Activated T-helper 9 cell treated with anti-CD3 and anti-CD28 coated beads, Interleukin-2, amount 50 U/mL, for 16 hours (primary cell): ENCODE measurements at regions not wholly inside any gene's neighbourhood (a gene's known extent, or its start where the extent isn't known, plus 50 kb on each side); places are given as distances from the start of the nearest gene placed in this dataset.
"Not testable (repeated sequence)": the region's sequence is repeated elsewhere in the genome, so short reads cannot be mapped to it uniquely, and the experiment has no call there.

ENCODE experiments used
- DNase-seq: peaks from one replicate; pipeline ENCODE4 v3.0.0-alpha.2; 2020; ENCODE audit warnings: low read depth

- no peak for DNase-seq
Observed at GRCh38 chr3:35849496-35849895, 210.2 kb downstream of the ARPP21 start.

DNA sequence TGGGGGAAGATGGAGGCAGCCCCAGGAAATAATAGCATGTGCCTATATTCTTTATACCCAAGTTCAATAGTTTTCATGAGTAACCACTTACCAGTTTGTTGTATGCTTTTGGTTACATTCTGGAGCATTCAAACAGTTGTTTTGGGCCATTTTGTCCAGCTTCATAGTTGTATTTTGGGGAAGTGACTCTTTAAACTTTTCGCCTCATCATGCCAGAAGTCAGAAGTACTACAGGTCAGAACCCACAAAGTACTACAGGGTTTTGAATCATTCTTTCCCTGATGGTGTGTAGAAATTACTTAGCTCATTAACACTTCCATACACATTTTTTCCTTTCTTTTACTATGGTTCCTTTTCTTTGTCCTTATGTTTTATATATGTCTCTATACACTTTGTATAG, 210.6 kb downstream of the ARPP21 start:
- no peak for DNase-seq

DNA sequence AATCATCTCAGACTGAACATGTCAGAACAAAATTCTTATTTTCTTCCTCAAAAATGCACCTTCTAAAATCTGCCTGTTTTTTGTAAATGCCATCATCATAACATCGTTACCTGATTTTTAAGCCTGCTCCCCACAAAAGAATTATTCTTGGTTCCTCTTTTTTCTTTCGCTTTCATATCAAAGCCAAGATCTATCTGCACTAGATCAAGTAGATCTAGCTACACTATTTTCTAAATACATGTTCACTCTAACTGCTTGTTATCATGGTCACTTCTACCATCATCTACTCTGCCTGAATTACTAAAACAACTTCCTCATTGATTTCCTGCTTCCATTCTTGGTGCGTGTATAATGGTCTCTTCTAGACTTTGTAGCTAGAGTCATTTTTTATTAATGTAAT, 217.7 kb downstream of the ARPP21 start:
- DNase-seq: no peak

GRCh38 chr3:35862057-35862456, 222.7 kb downstream of the ARPP21 start:
- no peak for DNase-seq

- DNase-seq: no peak
Observed at GRCh38 chr3:35864871-35865270, 225.5 kb downstream of the ARPP21 start.

DNA sequence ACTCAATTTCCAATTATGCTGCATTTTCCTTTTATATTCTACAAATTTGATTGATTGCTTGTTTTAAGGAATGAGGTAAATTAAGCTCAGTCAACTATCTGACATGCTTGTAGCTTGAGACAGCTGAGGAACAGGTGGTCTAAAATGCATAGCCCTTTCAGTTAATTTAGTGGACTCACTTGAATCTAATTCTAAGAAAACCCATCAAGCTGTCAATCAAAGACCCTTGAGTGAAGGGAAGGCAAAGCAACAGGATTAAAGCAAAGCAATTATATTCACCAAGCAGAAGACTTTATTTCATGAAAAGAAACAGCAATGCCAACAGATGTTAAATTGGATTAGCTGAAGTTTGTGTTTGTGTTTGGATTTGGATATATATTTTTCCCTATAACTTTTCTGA, 228.5 kb downstream of the ARPP21 start:
- DNase-seq: no peak

- DNase-seq: no peak
Observed at GRCh38 chr3:35871009-35871408, 231.7 kb downstream of the ARPP21 start.

- DNase-seq: no peak
Observed at GRCh38 chr3:35883929-35884328, 244.6 kb downstream of the ARPP21 start.

- DNase-seq: no peak
Observed at GRCh38 chr3:35894735-35895134, 255.4 kb downstream of the ARPP21 start.

GRCh38 chr3:35899245-35899644, 259.9 kb downstream of the ARPP21 start:
- DNase-seq: no peak

DNA sequence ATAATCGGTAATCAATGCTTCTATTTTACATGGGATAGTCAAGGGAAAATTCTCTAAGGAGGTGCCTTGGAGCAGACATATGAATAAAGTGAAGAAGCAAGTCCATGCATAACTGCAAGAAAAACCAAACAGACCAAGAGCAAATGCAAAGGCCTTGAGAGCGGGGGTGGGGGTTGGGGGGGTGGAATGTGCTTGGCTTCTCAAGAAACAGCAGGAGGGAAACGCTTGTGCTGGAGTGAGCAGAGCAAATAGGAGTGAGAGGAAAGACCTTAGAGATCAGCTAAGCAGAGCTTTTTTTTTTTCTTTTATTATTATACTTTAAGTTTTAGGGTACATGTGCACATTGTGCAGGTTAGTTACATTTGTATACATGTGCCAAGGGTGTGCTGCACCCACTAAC, 260.8 kb downstream of the ARPP21 start:
- no peak for DNase-seq

GRCh38 chr3:35908366-35909232, 269.3 kb downstream of the ARPP21 start:
- peak; percentile 2 for DNase-seq

DNA sequence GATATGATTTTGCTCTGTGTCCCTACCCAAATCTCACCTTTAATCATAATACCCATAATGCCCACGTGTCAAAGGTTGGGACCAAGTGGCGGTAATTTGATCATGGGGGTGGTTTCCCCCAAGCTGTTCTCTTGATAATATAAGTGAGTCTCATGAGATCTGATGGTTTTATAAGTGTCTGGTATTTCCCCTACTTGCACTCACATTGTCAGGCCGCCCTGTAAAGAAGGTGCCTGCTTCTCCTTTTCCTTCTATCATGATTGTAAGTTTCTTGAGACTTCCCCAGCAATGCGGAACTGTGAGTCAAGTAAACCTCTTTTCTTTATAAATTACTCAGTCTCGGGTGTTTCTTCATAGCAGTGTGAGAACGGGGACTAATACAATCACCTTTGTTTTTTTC, 279.8 kb downstream of the ARPP21 start:
- DNase-seq: no peak

DNA sequence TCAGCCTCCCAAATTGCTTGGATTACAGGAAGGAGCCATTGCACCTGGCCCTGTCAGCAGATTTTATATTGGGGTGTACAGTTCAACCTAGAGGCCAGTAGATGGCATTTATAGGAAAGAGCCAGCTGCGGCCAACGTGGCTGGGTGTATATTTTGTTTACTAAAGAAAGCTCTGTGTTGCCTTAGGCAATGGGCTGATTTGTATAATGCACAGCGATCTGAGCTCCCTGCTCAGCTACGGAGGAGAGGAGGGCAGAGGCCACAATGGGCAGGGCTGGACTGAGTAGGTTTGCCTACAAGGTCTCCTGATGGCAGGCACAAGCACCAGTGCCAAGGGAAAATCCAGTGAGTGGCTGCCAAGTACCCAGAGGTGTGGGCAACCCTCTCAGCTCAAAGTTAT, 282.4 kb downstream of the ARPP21 start:
- no peak for DNase-seq

DNA sequence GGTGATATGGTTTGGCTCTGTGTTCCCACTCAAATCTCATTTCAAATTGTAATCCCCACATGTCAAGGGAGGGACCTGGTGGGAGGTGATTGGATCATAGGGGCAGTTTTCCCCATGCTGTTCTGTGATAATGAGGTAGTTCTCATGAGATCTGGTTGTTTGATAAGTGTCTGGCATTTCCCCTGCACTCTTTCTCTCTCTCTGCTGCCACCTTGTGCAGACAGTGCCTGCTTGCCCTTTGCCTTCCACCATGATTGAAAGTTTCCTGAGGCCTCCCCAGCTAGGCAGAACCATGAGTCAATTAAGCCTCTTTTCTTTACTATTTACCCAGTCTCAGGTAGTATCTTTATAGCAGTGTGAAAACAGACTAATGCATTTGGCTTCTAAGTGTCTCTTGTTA, 284.7 kb downstream of the ARPP21 start:
- not testable (repeated sequence) for DNase-seq

DNA sequence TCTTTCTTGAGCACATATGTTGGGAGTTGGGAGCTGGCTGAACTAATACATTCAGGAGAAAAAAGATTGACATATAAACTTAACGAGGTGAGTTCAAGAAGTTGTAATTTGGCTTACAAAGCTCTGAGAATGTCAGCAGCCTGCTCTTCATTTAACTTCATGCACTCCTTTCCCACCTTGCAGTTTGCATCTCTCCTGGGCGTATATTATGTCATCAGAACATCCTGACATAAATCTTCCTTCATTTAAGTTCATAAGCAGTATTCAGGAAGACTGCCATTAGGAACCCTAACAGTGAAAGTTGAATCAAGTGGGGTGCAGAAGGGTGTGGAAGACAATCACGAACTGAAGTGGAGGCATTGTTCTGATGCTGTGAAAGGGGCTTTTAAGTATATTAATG, 288.1 kb downstream of the ARPP21 start:
- no peak for DNase-seq

GRCh38 chr3:35929158-35929557, 289.8 kb downstream of the ARPP21 start:
- no peak for DNase-seq

DNA sequence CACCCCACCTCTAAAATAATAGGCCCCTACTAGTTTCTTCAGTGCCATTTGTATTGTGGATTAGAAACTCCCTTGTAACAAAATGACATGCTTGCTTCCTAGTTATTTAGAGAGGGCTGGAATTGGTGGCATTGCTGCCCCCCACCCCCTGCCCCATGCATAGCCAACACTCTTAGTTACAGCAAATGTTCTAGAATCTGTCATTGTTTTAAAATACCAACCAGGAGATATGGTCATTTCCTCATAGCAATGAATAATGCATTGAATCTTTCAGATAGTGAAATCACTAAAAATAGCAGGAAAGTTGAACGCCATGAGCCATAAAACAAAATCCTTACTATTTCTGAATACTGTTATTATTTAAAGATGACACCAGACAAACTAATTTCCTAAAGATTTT, 292.5 kb downstream of the ARPP21 start:
- no peak for DNase-seq

DNA sequence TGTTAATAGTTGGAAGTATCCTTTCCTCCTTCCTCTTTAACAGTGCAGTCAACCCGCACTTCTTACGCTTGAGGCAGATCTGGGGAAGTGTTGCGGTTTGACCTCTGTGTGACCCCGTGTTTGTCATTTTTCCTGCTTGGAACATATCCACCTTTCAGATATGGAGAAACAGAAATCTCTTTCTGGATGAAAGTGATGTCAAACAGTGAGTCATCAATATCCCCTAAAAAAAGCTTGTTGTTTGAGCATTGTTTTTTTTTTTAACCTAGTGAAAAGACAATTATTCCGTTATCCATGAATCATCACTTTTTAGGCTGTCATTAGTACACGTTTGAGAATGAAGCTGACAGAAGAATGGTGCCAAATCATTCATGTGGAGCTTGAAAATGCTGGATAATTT, 293.7 kb downstream of the ARPP21 start:
- no peak for DNase-seq

DNA sequence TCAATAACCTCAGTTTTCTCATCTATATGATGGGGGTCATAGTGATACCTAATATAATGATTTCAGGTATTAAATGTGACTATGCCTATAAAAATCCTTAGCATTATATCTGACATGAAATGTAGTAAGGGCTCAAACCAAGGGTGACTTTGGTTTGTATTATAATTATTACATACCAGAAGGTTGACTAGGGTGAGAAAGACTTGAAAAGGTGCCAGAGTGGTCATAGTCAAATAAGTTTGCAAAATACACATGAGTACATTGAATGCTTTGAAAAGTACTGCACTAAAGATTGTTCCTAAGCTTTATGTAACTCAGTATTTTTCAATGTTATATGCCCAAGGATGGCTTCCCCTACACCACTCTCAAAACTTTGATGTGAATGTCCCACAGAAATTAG, 297.2 kb downstream of the ARPP21 start:
- no peak for DNase-seq

DNA sequence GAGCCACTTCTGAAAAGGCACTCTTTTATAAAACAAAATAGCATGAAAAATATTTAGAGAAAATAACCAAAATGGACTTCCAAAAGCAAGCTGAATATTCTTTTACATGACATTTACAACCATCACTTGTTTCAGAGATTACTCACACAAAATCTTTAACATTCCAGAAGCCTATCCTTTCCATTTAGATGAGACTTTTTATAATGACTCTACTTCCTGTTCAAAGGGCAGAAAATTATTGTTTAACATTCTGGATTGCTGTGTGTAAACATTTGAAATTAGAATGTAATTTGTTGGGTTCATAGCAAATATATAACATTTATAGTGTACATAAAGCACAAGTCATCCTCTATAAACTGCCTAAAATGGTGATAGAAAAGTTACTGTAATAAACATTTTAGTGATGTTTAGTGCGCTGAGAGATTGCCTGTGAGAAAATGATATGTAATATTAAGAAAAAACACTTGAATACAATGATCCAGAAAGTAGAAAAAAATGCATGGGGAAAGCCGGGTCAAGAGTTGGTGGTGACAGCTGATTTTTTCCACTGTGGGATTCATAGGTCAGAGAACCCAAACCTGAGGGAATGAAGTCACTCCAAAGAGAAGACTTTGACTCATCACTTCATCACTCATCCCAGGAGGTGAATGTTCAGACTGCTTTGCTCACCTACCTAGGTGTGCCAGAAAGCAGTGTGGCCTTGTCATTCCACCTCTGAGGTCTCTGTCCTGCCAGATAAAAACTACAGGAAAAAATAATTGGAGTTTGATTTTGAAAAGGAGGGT, 305.8 kb downstream of the ARPP21 start:
- no peak for DNase-seq

GRCh38 chr3:35946121-35946853, 307.0 kb downstream of the ARPP21 start:
- DNase-seq: no peak
